Calu3 (cell line): ENCODE measurements at regions not wholly inside any gene's neighbourhood (a gene's known extent, or its start where the extent isn't known, plus 50 kb on each side); places are given as distances from the start of the nearest gene placed in this dataset.
"Not testable (repeated sequence)": the region's sequence is repeated elsewhere in the genome, so short reads cannot be mapped to it uniquely, and the experiment has no call there.

ENCODE experiments used
- BruUV-seq: library from RNA; stranded (reverse); fragments of 400-500 nt; replicated peaks from 2 replicates; lab custom pipeline; 2021; lab: Mats Ljungman, UMichigan
- CTCF ChIA-PET: fragments of 300-600 bp; sonication (Branson Sonifier 250); formaldehyde crosslinking; loops from one replicate; lab custom pipeline; 2022; ENCODE audit warnings: antibody characterized with exemption; lab: Charles Lee
- DNase-seq: peaks from one replicate; pipeline ENCODE4 v3.0.0; 2022
- H3K27ac Mint-ChIP-seq: one replicate; pipeline ENCODE4 v1.8.0; 2022; ENCODE audit warnings: mixed read lengths; ENCODE audit not compliant: unreplicated experiment
- H3K27me3 Mint-ChIP-seq: one replicate; pipeline ENCODE4 v1.8.0; 2022; ENCODE audit warnings: mixed read lengths; ENCODE audit not compliant: unreplicated experiment
- H3K36me3 Mint-ChIP-seq: one replicate; pipeline ENCODE4 v1.8.0; 2022; ENCODE audit warnings: mild to moderate bottlenecking, moderate library complexity, mixed read lengths; ENCODE audit not compliant: insufficient read depth, unreplicated experiment
- H3K4me1 Mint-ChIP-seq: one replicate; pipeline ENCODE4 v1.8.0; 2022; ENCODE audit warnings: mild to moderate bottlenecking, low read depth, mixed read lengths; ENCODE audit not compliant: unreplicated experiment
- H3K4me3 Mint-ChIP-seq: one replicate; pipeline ENCODE4 v1.8.0; 2022; ENCODE audit warnings: mild to moderate bottlenecking, low read depth, moderate library complexity, mixed read lengths; ENCODE audit not compliant: unreplicated experiment
- H3K9me3 Mint-ChIP-seq: one replicate; pipeline ENCODE4 v1.8.0; 2022; ENCODE audit warnings: low read depth, mixed read lengths; ENCODE audit not compliant: unreplicated experiment
- CTCF ChIP-seq: fragments of 200-600 bp; IDR thresholded peaks from one replicate; pipeline ENCODE4 v1.8.0; 2022; ENCODE audit warnings: antibody characterized with exemption; ENCODE audit not compliant: unreplicated experiment
- intact Hi-C: fragments of 100-400 bp; cut with micrococcal nuclease; formaldehyde crosslinking; loops from one replicate; pipeline ENCODE4 v1.10.0; 2022; ENCODE audit not compliant: unreplicated experiment

- no peak for TF ChIP-seq CTCF
- peaks cover 6% of the 10 kb centered on the region for H3K9me3 Mint-ChIP-seq
Measured at GRCh38 chr5:87594566-87594965, 181.8 kb upstream of the CCNH start.

GRCh38 chr5:87589587-87589986 is 176.9 kb upstream of the CCNH start:
- no peaks in the 10 kb centered on the region for H3K4me1 Mint-ChIP-seq
- H3K36me3 Mint-ChIP-seq, result no peaks in the 10 kb centered on the region
- CTCF ChIA-PET, result no interaction called here
- no peak for TF ChIP-seq CTCF
- no peaks in the 10 kb centered on the region for H3K27me3 Mint-ChIP-seq
- H3K4me3 Mint-ChIP-seq, result no peak overlapping the region
- H3K27ac Mint-ChIP-seq, result no peak overlapping the region
- intact Hi-C loops, result no loop called here
- peaks cover 4% of the 10 kb centered on the region for H3K9me3 Mint-ChIP-seq
- no TSS peak for BruUV-seq
- DNase-seq, result no peak

More at GRCh38 chr5:87594566-87594965, 181.8 kb upstream of the CCNH start:
- CTCF ChIA-PET, result no interaction called here
- intact Hi-C loops, result no loop called here
- no peaks in the 10 kb centered on the region for H3K27me3 Mint-ChIP-seq
- H3K27ac Mint-ChIP-seq, result no peak overlapping the region
- H3K36me3 Mint-ChIP-seq, result no peaks in the 10 kb centered on the region
- no peak for DNase-seq
- no peaks in the 10 kb centered on the region for H3K4me1 Mint-ChIP-seq
- H3K4me3 Mint-ChIP-seq, result no peak overlapping the region
- no TSS peak for BruUV-seq

GRCh38 chr5:87588316-87588715 is 175.6 kb upstream of the CCNH start:
- no TSS peak for BruUV-seq

GRCh38 chr5:87583704-87584103 is 171.0 kb upstream of the CCNH start:
- BruUV-seq, H3K27ac Mint-ChIP-seq, DNase-seq, intact Hi-C loops, H3K36me3 Mint-ChIP-seq, H3K4me1 Mint-ChIP-seq, H3K4me3 Mint-ChIP-seq, H3K9me3 Mint-ChIP-seq, H3K27me3 Mint-ChIP-seq, CTCF ChIA-PET: not testable (repeated sequence)

More at GRCh38 chr5:87588316-87588715, 175.6 kb upstream of the CCNH start:
- H3K4me1 Mint-ChIP-seq, result no peaks in the 10 kb centered on the region
- DNase-seq, result no peak
- CTCF ChIA-PET, result no interaction called here
- H3K9me3 Mint-ChIP-seq, result peaks cover 4% of the 10 kb centered on the region
- no peaks in the 10 kb centered on the region for H3K36me3 Mint-ChIP-seq
- no peak for TF ChIP-seq CTCF
- H3K4me3 Mint-ChIP-seq, result no peak overlapping the region
- H3K27ac Mint-ChIP-seq, result no peak overlapping the region
- no peaks in the 10 kb centered on the region for H3K27me3 Mint-ChIP-seq
- intact Hi-C loops, result no loop called here

- Mint-ChIP-seq H3K36me3 (no peaks in the 10 kb centered on the region), H3K27me3 (no peaks in the 10 kb centered on the region), H3K27ac (no peak overlapping the region), H3K9me3 (no peaks in the 10 kb centered on the region), H3K4me3 (no peak overlapping the region), H3K4me1 (no peaks in the 10 kb centered on the region)
- intact Hi-C loops, result no loop called here
- DNase-seq, result no peak
- no peak for TF ChIP-seq CTCF
- CTCF ChIA-PET, result no interaction called here
- no TSS peak for BruUV-seq
Measured at GRCh38 chr5:87582149-87582548, 169.4 kb upstream of the CCNH start.
